K562 (cell line): ENCODE measurements at regions not wholly inside any gene's neighbourhood (a gene's known extent, or its start where the extent isn't known, plus 50 kb on each side); places are given as distances from the start of the nearest gene placed in this dataset.

ENCODE experiments used
- CEBPB ChIP-seq: fragments of 450-650 bp; IDR thresholded peaks from 2 replicates; pipeline ENCODE4 v1.6.1; 2016; ENCODE audit warnings: missing genetic modification characterization, missing compliant biosample characterization
- EP300 ChIP-seq: IDR thresholded peaks from 2 replicates; pipeline ENCODE4 v1.6.1; 2012; ENCODE audit warnings: low read length, improper control_type of control experiment
- MED1 ChIP-seq: sonication (generic); formaldehyde crosslinking; IDR thresholded peaks from 2 replicates; pipeline ENCODE4 v1.8.1; 2023; ENCODE audit warnings: missing genetic modification reagents, borderline replicate concordance
- MEF2A ChIP-seq: IDR thresholded peaks from 2 replicates; pipeline ENCODE4 v1.6.1; 2011; ENCODE audit warnings: low read depth, mild to moderate bottlenecking, low read length, moderate library complexity; ENCODE audit not compliant: control insufficient read depth
- NR2F6 ChIP-seq: fragments of 450-650 bp; formaldehyde crosslinking; IDR thresholded peaks from 2 replicates; pipeline ENCODE4 v1.4.0; 2020; ENCODE audit warnings: mild to moderate bottlenecking
- POLR2A ChIP-seq: fragments of 450-650 bp; conservative IDR thresholded peaks from 2 replicates; pipeline ENCODE4 v1.6.1; 2016
- RB1 ChIP-seq: fragments of 450-650 bp; IDR thresholded peaks from 2 replicates; pipeline ENCODE4 v1.6.1; 2017; ENCODE audit warnings: low read depth, mild to moderate bottlenecking
- TF ChIP-seq, protein P1 (sequence below), 3 experiments: IDR thresholded peaks in 2 of 3; conservative IDR thresholded peaks in 1 of 3; 2 replicates each; pipeline ENCODE4 v1.5.1; 2011 to 2012; ENCODE audit warnings: low read length in 3 of 3, mild to moderate bottlenecking in 3 of 3, control low read depth in 2 of 3, improper control_type of control experiment in 1 of 3, inconsistent platforms in 1 of 3, low read depth in 1 of 3, mixed read lengths in 1 of 3, moderate library complexity in 1 of 3; ENCODE audit not compliant: insufficient read depth in 2 of 3

DNA sequence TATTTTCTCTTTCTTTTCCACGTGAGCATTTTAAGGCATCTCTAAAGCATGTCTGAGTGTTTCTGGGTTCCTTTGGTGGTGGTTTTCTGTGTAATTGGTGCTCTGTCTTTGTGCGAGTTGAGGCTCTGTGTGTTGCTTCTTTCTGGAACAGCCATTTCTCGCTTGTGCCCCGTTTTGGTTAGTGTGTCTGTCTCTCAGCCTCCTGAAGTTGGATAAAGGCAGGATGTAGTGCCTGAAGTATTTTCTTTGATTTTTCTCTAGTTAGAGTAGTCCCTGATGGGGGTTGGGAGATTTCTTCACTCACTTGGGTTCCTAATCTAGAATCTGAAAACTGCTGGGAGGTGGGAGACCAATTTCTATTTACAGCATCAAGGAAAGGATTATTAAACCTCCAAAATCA, 129.7 kb upstream of the TMEM161B start:
- TF ChIP-seq, protein P1, sequence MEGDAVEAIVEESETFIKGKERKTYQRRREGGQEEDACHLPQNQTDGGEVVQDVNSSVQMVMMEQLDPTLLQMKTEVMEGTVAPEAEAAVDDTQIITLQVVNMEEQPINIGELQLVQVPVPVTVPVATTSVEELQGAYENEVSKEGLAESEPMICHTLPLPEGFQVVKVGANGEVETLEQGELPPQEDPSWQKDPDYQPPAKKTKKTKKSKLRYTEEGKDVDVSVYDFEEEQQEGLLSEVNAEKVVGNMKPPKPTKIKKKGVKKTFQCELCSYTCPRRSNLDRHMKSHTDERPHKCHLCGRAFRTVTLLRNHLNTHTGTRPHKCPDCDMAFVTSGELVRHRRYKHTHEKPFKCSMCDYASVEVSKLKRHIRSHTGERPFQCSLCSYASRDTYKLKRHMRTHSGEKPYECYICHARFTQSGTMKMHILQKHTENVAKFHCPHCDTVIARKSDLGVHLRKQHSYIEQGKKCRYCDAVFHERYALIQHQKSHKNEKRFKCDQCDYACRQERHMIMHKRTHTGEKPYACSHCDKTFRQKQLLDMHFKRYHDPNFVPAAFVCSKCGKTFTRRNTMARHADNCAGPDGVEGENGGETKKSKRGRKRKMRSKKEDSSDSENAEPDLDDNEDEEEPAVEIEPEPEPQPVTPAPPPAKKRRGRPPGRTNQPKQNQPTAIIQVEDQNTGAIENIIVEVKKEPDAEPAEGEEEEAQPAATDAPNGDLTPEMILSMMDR (IDR thresholded peaks at IDR 0.05 in 2 of 3, conservative IDR thresholded peaks at IDR 0.05 in 1 of 3; ENCODE audit: insufficient read depth in 2 of 3, low read depth in 1 of 3, low read length in 3 of 3), result no peak
- no peak for TF ChIP-seq EP300
- no peak for TF ChIP-seq NR2F6 (CRISPR knock-in tag)
- no peak for TF ChIP-seq MED1 (CRISPR knock-in tag)
- TF ChIP-seq RB1, result no peak
- no peak for TF ChIP-seq POLR2A
- TF ChIP-seq CEBPB (tag), result no peak
- TF ChIP-seq MEF2A, result no peak
